Neural progenitor cell (in vitro differentiated cells): ENCODE measurements at regions not wholly inside any gene's neighbourhood (a gene's known extent, or its start where the extent isn't known, plus 50 kb on each side); places are given as distances from the start of the nearest gene placed in this dataset.

Experiments used
- DNase-seq: peaks from one replicate; pipeline ENCODE4 v3.0.0-alpha.2; 2016; ENCODE audit warnings: low spot score
- H2AFZ ChIP-seq: fragments of 200-600 bp; sonication (generic); replicated peaks from 2 replicates; pipeline ENCODE4 v1.6.1; 2016; ENCODE audit warnings: antibody characterized with exemption
- H3F3A ChIP-seq: fragments of 200-600 bp; sonication (generic); 2 replicates; pipeline ENCODE4 v1.6.1; 2016; ENCODE audit warnings: antibody characterized with exemption, low read depth
- H3K27ac ChIP-seq: fragments of 200-600 bp; sonication (generic); 2 replicates; pipeline ENCODE4 v1.5.1; 2016; ENCODE audit warnings: mild to moderate bottlenecking
- H3K27me3 ChIP-seq: fragments of 200-600 bp; sonication (generic); 2 replicates; pipeline ENCODE4 v1.6.1; 2016; ENCODE audit warnings: mild to moderate bottlenecking, moderate library complexity
- H3K36me3 ChIP-seq: fragments of 200-600 bp; sonication (generic); 2 replicates; pipeline ENCODE4 v1.5.1; 2016
- H3K4me1 ChIP-seq: fragments of 200-600 bp; sonication (generic); 2 replicates; pipeline ENCODE4 v1.6.1; 2016; ENCODE audit warnings: mixed run types
- H3K4me2 ChIP-seq: fragments of 200-600 bp; sonication (generic); 2 replicates; pipeline ENCODE4 v1.6.1; 2016
- H3K4me3 ChIP-seq: fragments of 200-600 bp; sonication (generic); 2 replicates; pipeline ENCODE4 v1.5.1; 2016
- H3K79me2 ChIP-seq: fragments of 200-600 bp; sonication (generic); 2 replicates; pipeline ENCODE4 v1.6.1; 2016; ENCODE audit warnings: low read depth
- H3K9ac ChIP-seq: fragments of 200-600 bp; sonication (generic); 2 replicates; pipeline ENCODE4 v1.6.1; 2016
- H3K9me3 ChIP-seq: fragments of 200-600 bp; sonication (generic); 2 replicates; pipeline ENCODE4 v1.5.1; 2016; ENCODE audit warnings: low read depth
- H4K20me1 ChIP-seq: fragments of 200-600 bp; sonication (generic); 2 replicates; pipeline ENCODE4 v1.6.1; 2016; ENCODE audit warnings: low read depth
- H3K27ac Mint-ChIP-seq: 3 replicates; pipeline ENCODE4 v1.8.0; 2021; ENCODE audit warnings: mixed read lengths
- H3K27me3 Mint-ChIP-seq: 2 replicates; pipeline ENCODE4 v1.8.0; 2022; ENCODE audit warnings: low read depth, mild to moderate bottlenecking, inconsistent platforms, moderate library complexity, mixed read lengths; ENCODE audit not compliant: insufficient read depth
- H3K36me3 Mint-ChIP-seq: 3 replicates; pipeline ENCODE4 v1.8.0; 2021; ENCODE audit warnings: mixed read lengths
- H3K4me1 Mint-ChIP-seq: 3 replicates; pipeline ENCODE4 v1.8.0; 2021; ENCODE audit warnings: mixed read lengths
- H3K4me3 Mint-ChIP-seq: 3 replicates; pipeline ENCODE4 v1.8.0; 2021; ENCODE audit warnings: mild to moderate bottlenecking, moderate library complexity, mixed read lengths
- H3K9me3 Mint-ChIP-seq: 3 replicates; pipeline ENCODE4 v1.8.0; 2020; ENCODE audit warnings: mixed read lengths
- EZH2 ChIP-seq: fragments of 200-600 bp; sonication (generic); IDR thresholded peaks from 2 replicates; pipeline ENCODE4 v1.6.1; 2017; ENCODE audit warnings: antibody characterized with exemption, mild to moderate bottlenecking, moderate library complexity
- EZH2phosphoT487 ChIP-seq: fragments of 200-600 bp; sonication (generic); IDR thresholded peaks from 2 replicates; pipeline ENCODE4 v1.6.1; 2017; ENCODE audit warnings: antibody characterized with exemption
- TF ChIP-seq, protein P1 (sequence below): fragments of 200-600 bp; sonication (generic); IDR thresholded peaks from 2 replicates; pipeline ENCODE4 v1.5.1; 2017; ENCODE audit warnings: antibody characterized with exemption, mild to moderate bottlenecking

DNA sequence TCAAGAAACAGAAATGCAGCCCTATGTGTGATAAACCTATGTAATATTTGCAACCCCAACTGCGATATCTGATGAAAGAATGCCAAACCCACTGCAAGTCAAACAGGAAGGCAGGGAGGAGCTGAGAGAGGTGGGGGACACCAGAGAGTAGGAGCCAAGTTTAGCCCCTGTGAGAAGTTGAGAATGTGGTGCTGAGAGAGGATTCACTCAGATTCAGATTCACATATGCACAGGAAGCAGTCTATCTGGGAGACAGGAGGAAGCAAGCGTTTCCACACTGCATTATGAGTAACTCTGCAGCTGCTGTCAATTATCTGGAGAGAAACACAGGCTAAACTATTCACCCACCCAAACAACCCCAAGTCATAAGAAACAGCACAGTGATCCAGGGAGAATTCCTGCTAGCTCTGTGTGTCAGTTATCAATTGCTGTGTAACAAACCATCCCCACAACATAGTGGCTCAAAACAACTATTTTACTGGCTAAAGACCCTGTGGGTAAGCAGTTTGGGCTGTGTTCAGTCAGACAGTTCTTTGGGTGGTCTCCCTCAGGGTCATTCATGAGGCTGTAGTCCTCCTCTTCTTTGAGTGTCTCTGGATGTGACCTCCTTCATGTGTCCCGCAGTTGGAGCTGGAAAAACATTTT, 161.9 kb upstream of the RAI14 start:
- Histone ChIP-seq H3K27ac (no peak overlapping the region), H4K20me1 (no peaks in the 10 kb centered on the region), H3K36me3 (no peaks in the 10 kb centered on the region), H3K9ac (no peak overlapping the region), H3K9me3 (no peaks in the 10 kb centered on the region), H3K4me2 (no peak overlapping the region), H2AFZ (no peak overlapping the region), H3K4me1 (peaks cover 11% of the 10 kb centered on the region), H3K4me3 (no peak overlapping the region), H3F3A (peaks cover 13% of the 10 kb centered on the region), H3K79me2 (no peaks in the 10 kb centered on the region), H3K27me3 (no peaks in the 10 kb centered on the region)
- Mint-ChIP-seq H3K36me3 (no peaks in the 10 kb centered on the region), H3K27me3 (peaks cover 5% of the 10 kb centered on the region), H3K4me1 (peaks cover 25% of the 10 kb centered on the region), H3K9me3 (peaks cover 6% of the 10 kb centered on the region), H3K4me3 (no peak overlapping the region), H3K27ac (no peak overlapping the region)
- TF ChIP-seq EZH2phosphoT487 (no peak), EZH2 (no peak)
- TF ChIP-seq, protein P1, sequence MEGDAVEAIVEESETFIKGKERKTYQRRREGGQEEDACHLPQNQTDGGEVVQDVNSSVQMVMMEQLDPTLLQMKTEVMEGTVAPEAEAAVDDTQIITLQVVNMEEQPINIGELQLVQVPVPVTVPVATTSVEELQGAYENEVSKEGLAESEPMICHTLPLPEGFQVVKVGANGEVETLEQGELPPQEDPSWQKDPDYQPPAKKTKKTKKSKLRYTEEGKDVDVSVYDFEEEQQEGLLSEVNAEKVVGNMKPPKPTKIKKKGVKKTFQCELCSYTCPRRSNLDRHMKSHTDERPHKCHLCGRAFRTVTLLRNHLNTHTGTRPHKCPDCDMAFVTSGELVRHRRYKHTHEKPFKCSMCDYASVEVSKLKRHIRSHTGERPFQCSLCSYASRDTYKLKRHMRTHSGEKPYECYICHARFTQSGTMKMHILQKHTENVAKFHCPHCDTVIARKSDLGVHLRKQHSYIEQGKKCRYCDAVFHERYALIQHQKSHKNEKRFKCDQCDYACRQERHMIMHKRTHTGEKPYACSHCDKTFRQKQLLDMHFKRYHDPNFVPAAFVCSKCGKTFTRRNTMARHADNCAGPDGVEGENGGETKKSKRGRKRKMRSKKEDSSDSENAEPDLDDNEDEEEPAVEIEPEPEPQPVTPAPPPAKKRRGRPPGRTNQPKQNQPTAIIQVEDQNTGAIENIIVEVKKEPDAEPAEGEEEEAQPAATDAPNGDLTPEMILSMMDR: no peak
- DNase-seq: no peak

DNA sequence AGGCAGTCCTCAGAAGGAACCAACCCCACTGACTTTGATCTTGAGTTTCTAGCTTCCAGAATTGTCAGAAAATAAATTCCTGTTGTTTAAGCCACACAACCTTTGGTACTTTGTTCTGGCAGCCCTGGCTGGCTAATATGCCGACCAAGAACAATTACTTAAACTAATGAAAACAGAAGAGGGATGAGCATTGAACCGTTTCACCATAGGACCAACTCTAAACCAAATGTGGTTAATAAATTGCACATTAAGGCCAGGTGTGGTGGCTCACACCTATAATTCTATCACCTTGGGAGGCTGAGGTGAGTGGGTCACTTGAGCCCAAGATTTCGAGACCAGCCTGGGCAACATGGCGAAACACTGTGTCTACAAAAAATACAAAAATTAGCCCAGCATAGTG, 160.9 kb upstream of the RAI14 start:
- Histone ChIP-seq H4K20me1 (no peaks in the 10 kb centered on the region), H3K27ac (no peak overlapping the region), H3K4me1 (peaks cover 10% of the 10 kb centered on the region), H3K4me2 (no peak overlapping the region), H3K9ac (no peak overlapping the region), H2AFZ (no peak overlapping the region), H3K36me3 (no peaks in the 10 kb centered on the region), H3K79me2 (no peaks in the 10 kb centered on the region), H3F3A (peaks cover 12% of the 10 kb centered on the region), H3K27me3 (no peaks in the 10 kb centered on the region), H3K4me3 (no peak overlapping the region), H3K9me3 (no peaks in the 10 kb centered on the region)
- H3K4me1 Mint-ChIP-seq: peaks cover 22% of the 10 kb centered on the region
- no peak for TF ChIP-seq EZH2
- H3K4me3 Mint-ChIP-seq: no peak overlapping the region
- peaks cover 5% of the 10 kb centered on the region for H3K27me3 Mint-ChIP-seq
- H3K9me3 Mint-ChIP-seq: peaks cover 6% of the 10 kb centered on the region
- no peak for DNase-seq
- H3K36me3 Mint-ChIP-seq: no peaks in the 10 kb centered on the region
- no peak overlapping the region for H3K27ac Mint-ChIP-seq

DNA sequence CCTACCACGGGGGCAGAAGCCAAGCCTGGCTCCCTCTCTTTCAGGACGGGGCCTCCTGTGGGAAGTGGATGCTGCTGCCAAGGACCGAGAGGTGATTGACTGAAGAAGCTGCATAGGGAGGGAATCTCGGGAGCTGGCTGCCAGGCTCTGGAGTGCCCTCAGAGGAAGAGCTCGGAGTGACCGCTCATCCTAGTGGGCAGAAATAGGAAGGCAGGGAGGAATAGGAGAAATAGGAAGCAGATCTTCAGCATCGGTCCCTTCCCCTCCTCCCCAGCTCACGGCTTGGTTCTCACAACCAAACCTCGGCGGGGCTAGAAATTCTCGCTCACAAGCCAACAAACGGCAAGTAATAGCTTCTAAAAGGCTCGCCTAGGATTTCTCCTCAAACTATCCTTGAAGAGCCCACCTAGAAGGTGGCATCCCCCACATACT, 159.9 kb upstream of the RAI14 start:
- H3K27ac Mint-ChIP-seq: peak overlapping the region; percentile 57
- H3K4me2 ChIP-seq: no peak overlapping the region
- peaks cover 2% of the 10 kb centered on the region for H3K27me3 Mint-ChIP-seq
- no peaks in the 10 kb centered on the region for H3K36me3 Mint-ChIP-seq
- peaks cover 6% of the 10 kb centered on the region for H3K9me3 Mint-ChIP-seq
- no peaks in the 10 kb centered on the region for H3K9me3 ChIP-seq
- TF ChIP-seq, protein P1: no peak
- TF ChIP-seq EZH2: no peak
- TF ChIP-seq EZH2phosphoT487: no peak
- H3K79me2 ChIP-seq: no peaks in the 10 kb centered on the region
- H3K9ac ChIP-seq: no peak overlapping the region
- no peaks in the 10 kb centered on the region for H3K36me3 ChIP-seq
- peaks cover 4% of the 10 kb centered on the region for H3F3A ChIP-seq
- peak overlapping the region; percentile 39 for H2AFZ ChIP-seq
- no peak overlapping the region for H3K27ac ChIP-seq
- no peaks in the 10 kb centered on the region for H4K20me1 ChIP-seq
- H3K4me3 ChIP-seq: no peak overlapping the region
- no peak for DNase-seq
- no peak overlapping the region for H3K4me3 Mint-ChIP-seq
- H3K4me1 ChIP-seq: peaks cover 5% of the 10 kb centered on the region
- H3K27me3 ChIP-seq: no peaks in the 10 kb centered on the region
- peaks cover 17% of the 10 kb centered on the region for H3K4me1 Mint-ChIP-seq

GRCh38 chr5:34496701-34497469, 159.2 kb upstream of the RAI14 start:
- peaks cover 6% of the 10 kb centered on the region for H3K9me3 Mint-ChIP-seq
- TF ChIP-seq EZH2: no peak
- no peak for TF ChIP-seq EZH2phosphoT487
- TF ChIP-seq, protein P1: no peak
- H3K4me3 Mint-ChIP-seq: no peak overlapping the region
- no peaks in the 10 kb centered on the region for H3K4me1 ChIP-seq
- no peaks in the 10 kb centered on the region for H3K27me3 ChIP-seq
- no peaks in the 10 kb centered on the region for H3K79me2 ChIP-seq
- no peak overlapping the region for H3K27ac ChIP-seq
- H3K4me2 ChIP-seq: no peak overlapping the region
- H2AFZ ChIP-seq: peak overlapping the region; percentile 39
- no peak overlapping the region for H3K27ac Mint-ChIP-seq
- no peaks in the 10 kb centered on the region for H4K20me1 ChIP-seq
- H3K36me3 Mint-ChIP-seq: no peaks in the 10 kb centered on the region
- peaks cover 11% of the 10 kb centered on the region for H3K4me1 Mint-ChIP-seq
- no peaks in the 10 kb centered on the region for H3K36me3 ChIP-seq
- H3K9me3 ChIP-seq: no peaks in the 10 kb centered on the region
- H3K27me3 Mint-ChIP-seq: peaks cover 2% of the 10 kb centered on the region
- no peaks in the 10 kb centered on the region for H3F3A ChIP-seq
- no peak overlapping the region for H3K4me3 ChIP-seq
- DNase-seq: no peak
- H3K9ac ChIP-seq: no peak overlapping the region
